Neuron (in vitro differentiated cells): ENCODE measurements at regions not wholly inside any gene's neighbourhood (a gene's known extent, or its start where the extent isn't known, plus 50 kb on each side); places are given as distances from the start of the nearest gene placed in this dataset.
"Not testable (repeated sequence)": the region's sequence is repeated elsewhere in the genome, so short reads cannot be mapped to it uniquely, and the experiment has no call there.

Experiments used
- H2AFZ ChIP-seq: one replicate; pipeline ENCODE4 v1.6.1; 2013; ENCODE audit warnings: low read depth, mild to moderate bottlenecking, inconsistent platforms, low read length, moderate library complexity
- H3K27me3 ChIP-seq: one replicate; pipeline ENCODE4 v1.6.1; 2013; ENCODE audit warnings: low read length; ENCODE audit not compliant: insufficient read depth
- H3K36me3 ChIP-seq: one replicate; pipeline ENCODE4 v1.6.1; 2013; ENCODE audit warnings: low read length; ENCODE audit not compliant: insufficient read depth
- H3K4me1 ChIP-seq: one replicate; pipeline ENCODE4 v1.6.1; 2013; ENCODE audit warnings: low read length; ENCODE audit not compliant: insufficient read depth
- H3K4me3 ChIP-seq: 2 replicates; pipeline ENCODE4 v1.5.1; 2013; ENCODE audit warnings: mild to moderate bottlenecking, low read length, moderate library complexity
- H3K9me3 ChIP-seq: one replicate; pipeline ENCODE4 v1.6.1; 2013; ENCODE audit warnings: low read length

DNA sequence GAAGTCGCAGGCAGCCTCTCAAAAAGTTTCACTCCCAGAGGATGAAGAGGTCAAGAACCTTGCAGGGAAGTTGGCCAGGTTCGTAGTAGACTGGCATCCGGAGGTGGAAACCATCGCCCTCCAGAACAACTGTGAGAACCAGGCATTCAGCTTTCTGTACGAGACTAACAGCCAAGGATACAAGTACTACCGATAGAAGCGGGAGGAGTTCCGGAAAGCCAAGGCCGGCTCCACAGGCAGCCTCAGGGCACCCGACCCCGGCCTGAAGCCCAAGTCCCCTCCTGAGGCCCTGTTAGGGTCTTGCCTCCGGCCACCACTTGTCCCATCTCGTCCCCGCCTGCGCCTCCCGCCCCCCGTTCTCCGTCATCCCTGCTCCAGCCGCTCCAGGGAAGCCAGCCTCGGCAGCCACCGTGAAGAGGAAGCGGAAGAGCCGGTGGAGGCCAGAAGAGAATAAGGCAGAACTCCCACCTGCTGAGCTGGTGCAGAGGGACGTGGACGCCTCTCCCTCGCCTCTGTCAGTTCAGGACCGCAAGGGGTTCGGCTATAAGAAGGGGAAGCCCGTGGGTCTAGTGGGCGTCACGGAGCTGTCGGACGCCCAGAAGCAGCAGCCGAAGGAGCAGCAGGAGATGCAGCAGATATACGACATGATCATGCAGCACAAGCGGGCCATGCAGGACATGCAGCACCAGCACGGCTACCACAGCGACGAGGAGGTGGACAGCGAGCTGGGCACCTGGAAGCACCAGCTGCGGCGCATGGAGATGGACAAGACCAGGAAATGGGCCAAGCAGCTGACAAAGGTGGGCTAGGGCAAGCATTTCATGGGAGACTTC, 366.8 kb upstream of the ATXN7L3B start:
- H3K9me3 ChIP-seq, result no peaks in the 10 kb centered on the region
- no peak overlapping the region for H3K4me3 ChIP-seq
- H3K4me1 ChIP-seq, result no peaks in the 10 kb centered on the region
- H2AFZ ChIP-seq, result no peak overlapping the region
- no peaks in the 10 kb centered on the region for H3K27me3 ChIP-seq
- no peaks in the 10 kb centered on the region for H3K36me3 ChIP-seq

DNA sequence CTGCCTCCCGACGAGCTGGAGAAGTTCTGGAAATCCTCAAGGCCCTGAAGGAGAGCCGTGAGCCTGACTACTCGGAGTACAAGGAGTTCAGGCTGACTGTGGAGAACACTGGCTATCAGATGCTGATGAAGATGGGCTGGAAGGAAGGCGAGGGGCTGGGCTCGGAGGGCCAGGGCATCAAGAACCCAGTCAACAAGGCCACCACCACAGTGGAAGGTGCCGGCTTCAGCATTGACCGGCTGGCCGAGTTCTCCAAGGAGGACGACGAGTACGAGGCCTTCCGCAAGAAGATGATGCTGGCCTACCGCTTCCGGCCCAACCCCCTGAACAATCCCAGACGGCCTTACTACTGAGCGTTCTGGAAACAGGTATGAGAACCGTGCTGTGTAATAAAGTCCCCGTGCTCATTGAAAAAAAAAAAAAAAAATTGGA, 366.1 kb upstream of the ATXN7L3B start:
- Histone ChIP-seq H3K9me3 (no peaks in the 10 kb centered on the region), H2AFZ (no peak overlapping the region), H3K27me3 (no peaks in the 10 kb centered on the region), H3K4me1 (no peaks in the 10 kb centered on the region), H3K4me3 (no peak overlapping the region), H3K36me3 (no peaks in the 10 kb centered on the region)

DNA sequence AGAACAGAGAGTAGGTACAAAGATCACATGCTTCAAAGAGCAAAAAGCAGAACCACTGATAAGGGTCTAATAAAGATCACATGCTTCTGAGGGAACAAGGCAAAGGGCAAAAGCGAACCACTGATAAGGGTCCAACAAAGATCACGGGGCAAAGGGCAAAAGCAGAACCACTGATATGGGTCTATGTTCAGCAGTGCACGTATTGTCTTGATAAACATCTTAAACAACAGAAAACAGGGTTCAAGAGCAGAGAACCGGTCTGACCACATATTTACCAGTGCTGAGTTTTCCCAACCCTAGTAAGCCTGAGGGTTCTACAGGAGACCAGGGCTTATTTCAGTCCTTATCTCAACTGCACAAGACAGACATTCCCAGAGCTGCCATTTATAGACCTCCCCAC, 362.7 kb upstream of the ATXN7L3B start:
- H3K4me1 ChIP-seq, H3K36me3 ChIP-seq, H3K27me3 ChIP-seq, H3K9me3 ChIP-seq, H3K4me3 ChIP-seq, H2AFZ ChIP-seq: not testable (repeated sequence)

DNA sequence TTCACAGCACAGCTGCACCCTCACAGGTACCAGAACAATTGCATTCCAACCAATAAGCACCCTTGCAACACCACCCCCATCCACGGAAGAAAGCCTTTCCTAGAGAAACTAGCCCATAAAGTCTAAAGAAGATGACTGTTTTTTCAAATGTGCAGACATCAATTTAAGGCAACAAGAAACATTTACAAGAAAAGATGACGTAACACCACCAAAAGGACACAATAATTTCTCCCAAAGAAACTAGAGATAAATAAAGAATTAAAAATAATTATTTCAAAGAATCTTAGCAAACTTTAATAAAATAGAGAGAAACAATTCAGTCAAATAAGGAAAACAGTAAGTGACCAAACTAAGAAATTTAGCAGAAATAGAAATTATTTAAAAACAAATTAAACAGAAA, 352.3 kb upstream of the ATXN7L3B start:
- Histone ChIP-seq H3K27me3 (no peaks in the 10 kb centered on the region), H3K4me3 (no peak overlapping the region), H2AFZ (no peak overlapping the region), H3K4me1 (no peaks in the 10 kb centered on the region), H3K36me3 (no peaks in the 10 kb centered on the region), H3K9me3 (no peaks in the 10 kb centered on the region)

DNA sequence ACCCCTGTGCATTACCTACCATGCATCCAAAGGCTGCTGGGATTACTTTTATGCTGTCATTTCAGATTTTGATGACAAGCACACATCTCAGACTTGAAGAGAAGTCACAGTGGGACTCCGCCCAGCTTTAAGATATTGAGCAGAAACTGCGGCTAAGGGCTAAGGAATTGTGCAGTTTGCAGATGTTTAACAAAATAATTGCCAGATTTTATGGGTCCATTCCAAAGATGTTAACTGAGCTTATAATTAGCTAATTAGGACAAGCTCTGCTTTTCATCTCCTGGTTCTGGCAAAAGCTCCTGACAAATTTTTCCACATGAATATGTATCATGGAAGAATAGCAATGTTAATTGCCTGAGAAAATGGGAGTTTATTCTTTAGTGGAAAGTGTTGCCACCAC, 344.4 kb upstream of the ATXN7L3B start:
- Histone ChIP-seq H3K4me3 (no peak overlapping the region), H3K27me3 (no peaks in the 10 kb centered on the region), H2AFZ (no peak overlapping the region), H3K9me3 (no peaks in the 10 kb centered on the region), H3K36me3 (no peaks in the 10 kb centered on the region), H3K4me1 (no peaks in the 10 kb centered on the region)

DNA sequence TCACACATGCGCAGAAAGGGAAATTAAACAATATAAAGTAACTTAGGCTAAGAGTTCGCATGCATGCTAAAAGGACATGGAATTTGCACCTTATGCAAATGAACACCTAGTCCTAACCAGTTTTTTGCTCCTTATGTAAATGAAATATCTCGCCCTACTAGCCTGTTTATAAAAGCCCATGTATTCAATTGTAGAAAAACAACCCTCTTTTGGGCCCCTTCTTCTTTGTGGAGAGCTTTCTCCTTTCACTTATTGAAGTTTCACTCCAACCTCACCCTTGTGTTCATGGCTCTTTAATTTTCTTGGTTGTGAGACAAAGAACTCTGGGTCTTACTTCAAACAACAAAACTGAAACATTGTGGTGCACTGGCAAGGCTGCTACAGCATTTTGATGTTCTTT, 333.4 kb upstream of the ATXN7L3B start:
- Histone ChIP-seq H3K4me1 (no peaks in the 10 kb centered on the region), H3K27me3 (no peaks in the 10 kb centered on the region), H3K36me3 (no peaks in the 10 kb centered on the region), H3K9me3 (no peaks in the 10 kb centered on the region), H2AFZ (no peak overlapping the region), H3K4me3 (no peak overlapping the region)

DNA sequence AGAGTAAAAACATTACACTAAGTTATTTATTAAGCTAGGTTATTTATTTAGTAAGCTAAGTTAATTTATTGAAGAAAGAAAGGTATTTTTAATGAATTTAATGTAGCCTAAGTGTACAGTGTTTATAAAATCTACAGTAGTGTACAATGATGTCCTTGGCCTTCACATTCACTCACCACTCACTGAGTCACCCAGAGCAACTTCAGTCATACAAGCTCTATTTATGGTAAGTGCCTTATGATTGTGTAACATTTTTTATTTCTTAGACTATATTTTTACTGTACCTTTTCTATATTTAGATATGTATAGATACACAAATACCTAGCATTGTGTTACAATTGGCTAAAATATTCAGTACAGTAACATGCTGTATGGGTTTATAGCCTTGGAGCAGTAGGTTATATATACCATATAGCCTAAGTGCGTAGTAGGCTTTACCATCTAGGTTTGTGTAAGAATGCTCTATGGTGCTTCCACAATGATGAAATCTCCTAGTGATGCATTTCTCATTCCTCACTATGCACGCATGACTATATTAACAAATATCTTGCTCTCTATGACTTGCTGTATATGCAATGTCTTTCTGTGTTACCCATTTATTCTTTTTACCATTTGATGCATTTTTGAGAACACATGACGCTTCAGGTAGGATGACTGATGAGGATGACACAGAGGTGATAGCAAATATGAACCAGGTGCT, 309.6 kb upstream of the ATXN7L3B start:
- H3K27me3 ChIP-seq, result no peaks in the 10 kb centered on the region
- no peaks in the 10 kb centered on the region for H3K9me3 ChIP-seq
- no peaks in the 10 kb centered on the region for H3K4me1 ChIP-seq
- H3K4me3 ChIP-seq, result no peak overlapping the region
- H3K36me3 ChIP-seq, result no peaks in the 10 kb centered on the region
- no peak overlapping the region for H2AFZ ChIP-seq

DNA sequence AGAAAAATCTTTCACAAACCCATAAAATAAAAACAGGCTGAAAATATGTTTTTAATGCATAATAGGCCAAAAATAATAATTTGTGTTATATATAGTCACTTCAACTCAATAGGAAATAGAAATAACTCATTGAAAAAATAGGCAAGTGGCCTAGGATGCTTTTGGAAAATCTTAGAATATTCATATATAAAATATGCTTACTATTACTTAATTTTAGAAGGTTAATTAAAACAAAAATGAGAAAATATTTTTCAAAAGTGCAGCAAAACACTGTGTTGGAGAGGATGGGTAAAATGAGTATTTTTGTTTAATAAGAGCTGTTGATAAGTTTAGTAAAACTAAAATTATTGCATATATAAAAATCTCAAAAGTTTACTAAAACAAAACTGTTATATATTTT, 308.0 kb upstream of the ATXN7L3B start:
- no peak overlapping the region for H2AFZ ChIP-seq
- no peak overlapping the region for H3K4me3 ChIP-seq
- H3K9me3 ChIP-seq, result no peaks in the 10 kb centered on the region
- H3K4me1 ChIP-seq, result no peaks in the 10 kb centered on the region
- H3K27me3 ChIP-seq, result no peaks in the 10 kb centered on the region
- H3K36me3 ChIP-seq, result no peaks in the 10 kb centered on the region

DNA sequence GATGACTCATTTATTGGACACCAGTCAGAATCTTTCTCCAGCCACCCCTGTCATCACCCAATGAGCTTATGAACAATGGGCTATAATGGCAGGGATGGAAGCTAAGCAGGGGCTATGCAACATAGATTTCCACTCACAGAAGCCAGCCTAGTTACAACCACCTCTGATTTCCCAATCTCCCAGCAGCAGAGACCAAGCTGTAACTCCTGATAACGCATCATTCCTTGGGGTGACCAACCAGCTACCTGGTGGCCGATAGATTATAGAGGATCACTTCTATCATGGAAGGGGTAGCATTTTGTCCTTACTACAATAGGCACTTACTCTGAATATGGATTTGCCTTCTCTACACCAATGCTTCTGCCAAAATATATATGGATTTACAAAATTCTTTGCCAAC, 302.3 kb upstream of the ATXN7L3B start:
- H3K36me3 ChIP-seq, result no peaks in the 10 kb centered on the region
- H3K4me3 ChIP-seq, result no peak overlapping the region
- no peak overlapping the region for H2AFZ ChIP-seq
- H3K9me3 ChIP-seq, result no peaks in the 10 kb centered on the region
- H3K27me3 ChIP-seq, result no peaks in the 10 kb centered on the region
- H3K4me1 ChIP-seq, result no peaks in the 10 kb centered on the region

DNA sequence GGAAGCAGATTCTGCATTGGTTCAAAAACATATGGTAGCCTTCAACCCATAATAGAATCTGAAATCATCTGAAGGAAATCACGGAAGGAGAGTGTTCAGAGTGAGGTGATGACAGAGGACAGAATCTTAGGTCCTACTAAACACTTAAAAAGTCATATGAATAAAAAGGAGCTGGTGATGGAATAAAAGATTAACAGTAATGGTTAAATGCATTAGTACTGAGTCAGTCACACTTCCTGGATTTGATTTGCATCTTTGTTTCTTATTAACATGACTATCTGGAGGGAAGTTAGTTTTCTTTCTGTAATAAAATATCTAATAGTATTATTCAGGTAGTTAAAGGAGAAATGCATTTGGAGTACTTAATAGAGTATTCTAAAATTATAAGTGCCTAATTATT, 296.3 kb upstream of the ATXN7L3B start:
- H3K9me3 ChIP-seq, result no peaks in the 10 kb centered on the region
- no peaks in the 10 kb centered on the region for H3K4me1 ChIP-seq
- H3K4me3 ChIP-seq, result no peak overlapping the region
- H2AFZ ChIP-seq, result no peak overlapping the region
- no peaks in the 10 kb centered on the region for H3K27me3 ChIP-seq
- no peaks in the 10 kb centered on the region for H3K36me3 ChIP-seq

DNA sequence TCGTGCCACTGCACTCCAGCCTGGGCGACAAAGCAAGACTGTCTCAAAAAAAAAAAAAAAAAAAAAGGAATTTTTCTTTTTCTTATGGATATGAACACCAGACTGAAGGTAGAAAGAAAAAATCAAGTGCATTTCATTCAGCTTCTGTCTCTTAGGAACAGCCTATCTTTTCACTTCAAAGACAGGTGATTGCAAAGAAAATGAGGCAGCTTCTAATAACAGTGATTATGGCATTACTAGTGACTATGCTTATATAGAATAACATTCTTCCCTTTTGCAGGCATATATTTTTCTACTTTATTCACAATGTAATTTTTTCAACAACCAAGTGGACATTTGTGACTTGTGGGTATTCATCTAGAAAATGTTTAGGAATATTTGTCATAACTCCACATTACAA, 295.5 kb upstream of the ATXN7L3B start:
- no peak overlapping the region for H2AFZ ChIP-seq

DNA sequence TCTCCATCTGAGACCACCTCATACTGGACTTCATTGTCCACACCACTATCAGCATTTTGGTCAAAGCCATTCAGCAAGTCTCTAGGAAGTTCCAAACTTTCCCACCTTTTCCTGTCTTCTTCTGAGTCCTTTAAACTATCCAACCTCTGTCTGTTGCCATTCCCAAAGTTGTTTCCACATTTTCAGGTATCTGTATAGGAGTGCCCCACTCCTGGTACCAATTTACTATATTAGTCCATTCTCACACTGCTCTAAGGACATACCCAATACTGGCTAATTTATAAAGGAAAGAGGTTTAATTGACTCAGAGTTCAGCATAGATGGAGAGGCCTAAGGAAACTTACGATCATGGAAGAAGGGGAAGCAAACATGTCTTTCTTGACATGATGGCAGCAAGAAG, 292.2 kb upstream of the ATXN7L3B start:
- no peaks in the 10 kb centered on the region for H3K4me1 ChIP-seq
- H2AFZ ChIP-seq, result no peak overlapping the region
- H3K9me3 ChIP-seq, result no peaks in the 10 kb centered on the region
- no peak overlapping the region for H3K4me3 ChIP-seq
- no peaks in the 10 kb centered on the region for H3K27me3 ChIP-seq
- no peaks in the 10 kb centered on the region for H3K36me3 ChIP-seq

More for the DNA sequence above, 295.5 kb upstream of the ATXN7L3B start:
- H3K36me3 ChIP-seq, result no peaks in the 10 kb centered on the region
- H3K4me1 ChIP-seq, result no peaks in the 10 kb centered on the region
- H3K4me3 ChIP-seq, result no peak overlapping the region
- no peaks in the 10 kb centered on the region for H3K27me3 ChIP-seq
- H3K9me3 ChIP-seq, result no peaks in the 10 kb centered on the region

DNA sequence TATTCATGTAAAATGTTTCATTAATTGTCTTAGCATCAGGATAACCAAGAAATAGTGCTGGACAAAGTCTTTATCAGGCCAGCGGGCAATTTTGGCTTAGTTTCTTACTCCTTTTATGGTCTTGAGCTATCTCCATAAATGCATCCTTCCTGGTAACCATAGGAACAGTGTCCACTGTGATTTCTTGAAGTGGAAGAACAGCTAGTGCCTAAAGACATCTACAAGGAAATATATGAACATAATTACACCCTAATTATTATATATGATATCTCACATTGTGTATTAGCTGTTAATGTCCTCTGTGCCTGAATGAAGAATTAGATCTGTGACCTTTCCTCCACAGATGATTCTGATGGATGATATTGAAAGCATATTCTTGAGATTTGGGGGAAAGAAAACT, 286.7 kb upstream of the ATXN7L3B start:
- Histone ChIP-seq H3K4me3 (no peak overlapping the region), H3K27me3 (no peaks in the 10 kb centered on the region), H3K4me1 (no peaks in the 10 kb centered on the region), H3K36me3 (no peaks in the 10 kb centered on the region), H2AFZ (no peak overlapping the region), H3K9me3 (no peaks in the 10 kb centered on the region)
